HepG2 (cell line): ENCODE measurements at regions not wholly inside any gene's neighbourhood (a gene's known extent, or its start where the extent isn't known, plus 50 kb on each side); places are given as distances from the start of the nearest gene placed in this dataset.

Experiments used
- ATAC-seq: fragments of 200-7000 bp; cut with Tn5 transposase; 3 replicates; pipeline ENCODE4 v1.9.1; 2020; ENCODE audit warnings: mild to moderate bottlenecking, moderate library complexity
- BruUV-seq: library from RNA; stranded (reverse); fragments of 400-500 nt; replicated peaks from 2 replicates; lab custom pipeline; 2021; lab: Mats Ljungman, UMichigan
- CTCF ChIA-PET: fragments of 300-600 bp; formaldehyde crosslinking; extraction: SDS; loops from one replicate; lab custom pipeline; 2021; ENCODE audit warnings: low total read pairs, inconsistent platforms, low intra/inter-chr PET ratio; lab: Yijun Ruan, JAX
- POLR2A ChIA-PET: fragments of 350-600 bp; sonication (Branson Sonifier 250); formaldehyde crosslinking; loops from one replicate; lab custom pipeline; 2020; ENCODE audit warnings: antibody characterized with exemption, inconsistent platforms; lab: Yijun Ruan, JAX
- DNase-seq: peaks from one replicate; pipeline ENCODE4 v3.0.0-alpha.2; 2015; ENCODE audit warnings: low spot score
- FAIRE-seq: peaks from 3 replicates; lab custom pipeline; 2011; peaks lifted over from hg19 to GRCh38; lab: Jason Lieb, UNC
- H2AFZ ChIP-seq: one replicate; pipeline ENCODE4 v1.6.1; 2011; ENCODE audit warnings: low read length, inconsistent platforms
- H3K27ac ChIP-seq: fragments of 300-600 bp; 3 replicates; pipeline ENCODE4 v1.8.0; 2011; ENCODE audit warnings: mixed run types, mild to moderate bottlenecking, mixed read lengths, low read length, inconsistent platforms; ENCODE audit not compliant: insufficient read depth; ENCODE audit errors: extremely low read length
- H3K27me3 ChIP-seq, 2 experiments: fragments of 200-600 bp in 1 of 2; 2 replicates in 1 of 2; 3 replicates in 1 of 2; pipeline versions ENCODE4 v1.6.0 to v1.8.0; 2011; ENCODE audit warnings: low read length in 2 of 2, mild to moderate bottlenecking in 2 of 2, moderate library complexity in 2 of 2, inconsistent platforms in 1 of 2; ENCODE audit not compliant: insufficient read depth in 2 of 2, control insufficient read depth in 1 of 2
- H3K36me3 ChIP-seq, 2 experiments: fragments of 200-600 bp in 1 of 2; replicated peaks in 1 of 2; 2 replicates in 1 of 2; 3 replicates in 1 of 2; pipeline versions ENCODE4 v1.5.1 to v1.8.0; 2011; ENCODE audit warnings: low read length in 2 of 2, inconsistent platforms in 1 of 2; ENCODE audit not compliant: insufficient read depth in 2 of 2, control insufficient read depth in 1 of 2
- H3K4me1 ChIP-seq: 2 replicates; pipeline ENCODE4 v1.5.1; 2012; ENCODE audit warnings: low read length, inconsistent platforms; ENCODE audit not compliant: insufficient read depth
- H3K4me2 ChIP-seq: 2 replicates; pipeline ENCODE4 v1.6.0; 2011; ENCODE audit warnings: low read depth, low read length, inconsistent platforms
- H3K4me3 ChIP-seq, 3 experiments: fragments of 200-600 bp in 1 of 3; sonication (generic), shearing (Covaris generic) in 1 of 3; replicated peaks in 1 of 3; 2 replicates each; pipeline ENCODE4 v1.5.1; 2011 to 2016; ENCODE audit warnings: low read length in 3 of 3, inconsistent platforms in 2 of 3, low read depth in 2 of 3, mild to moderate bottlenecking in 2 of 3, control low read depth in 1 of 3, mixed read lengths in 1 of 3; ENCODE audit not compliant: insufficient read depth in 1 of 3
- H3K79me2 ChIP-seq: one replicate; pipeline ENCODE4 v1.6.1; 2011; ENCODE audit warnings: low read length, inconsistent platforms; ENCODE audit not compliant: insufficient read depth
- H3K9ac ChIP-seq: 2 replicates; pipeline ENCODE4 v1.6.0; 2011; ENCODE audit warnings: mild to moderate bottlenecking, low read depth, low read length, inconsistent platforms; ENCODE audit not compliant: insufficient read depth
- H3K9me3 ChIP-seq: 2 replicates; pipeline ENCODE4 v1.5.1; 2012; ENCODE audit warnings: mild to moderate bottlenecking, low read length
- H4K20me1 ChIP-seq: 2 replicates; pipeline ENCODE4 v1.6.0; 2011; ENCODE audit warnings: inconsistent platforms, mild to moderate bottlenecking, low read length, moderate library complexity; ENCODE audit not compliant: insufficient read depth
- BRCA1 ChIP-seq: sonication (generic); formaldehyde crosslinking; IDR thresholded peaks from 2 replicates; pipeline ENCODE4 v1.4.0; 2020; ENCODE audit warnings: missing genetic modification reagents
- FOXA1 ChIP-seq, 2 experiments: fragments of 450-650 bp in 1 of 2; sonication (generic) in 1 of 2; formaldehyde crosslinking in 1 of 2; IDR thresholded peaks; 2 replicates each; pipeline versions ENCODE4 v1.4.0 to v1.6.1; 2016 to 2020; ENCODE audit warnings: missing genetic modification reagents in 1 of 2
- NFE2L1 ChIP-seq: sonication (generic); formaldehyde crosslinking; IDR thresholded peaks from 2 replicates; pipeline ENCODE4 v1.4.0; 2020; ENCODE audit warnings: missing genetic modification reagents, mild to moderate bottlenecking, borderline replicate concordance
- PAWR ChIP-seq: sonication (generic); formaldehyde crosslinking; IDR thresholded peaks from 2 replicates; pipeline ENCODE4 v1.4.0; 2020; ENCODE audit warnings: missing genetic modification reagents, mild to moderate bottlenecking, borderline replicate concordance
- PAX8 ChIP-seq: sonication (generic); formaldehyde crosslinking; IDR thresholded peaks from 2 replicates; pipeline ENCODE4 v1.8.0; 2022; ENCODE audit warnings: mild to moderate bottlenecking, missing genetic modification reagents, borderline replicate concordance
- TBL1XR1 ChIP-seq: fragments of 150-350 bp; IDR thresholded peaks from 2 replicates; pipeline ENCODE4 v1.6.1; 2014; ENCODE audit warnings: borderline replicate concordance, low read length; ENCODE audit not compliant: partially characterized antibody
- U2AF1 ChIP-seq: fragments of 200-400 bp; formaldehyde crosslinking; optimal IDR thresholded peaks from 2 replicates; pipeline ENCODE3; 2017; ENCODE audit warnings: mild to moderate bottlenecking, low read depth, low read length
- ZBTB42 ChIP-seq: sonication (generic); formaldehyde crosslinking; IDR thresholded peaks from 2 replicates; pipeline ENCODE4 v1.5.0; 2020; ENCODE audit warnings: mild to moderate bottlenecking, missing genetic modification reagents
- ZNF235 ChIP-seq: sonication (generic); formaldehyde crosslinking; IDR thresholded peaks from 2 replicates; pipeline ENCODE4 v1.8.1; 2023; ENCODE audit warnings: mild to moderate bottlenecking, missing genetic modification reagents, borderline replicate concordance
- ZNF550 ChIP-seq: sonication (generic); formaldehyde crosslinking; IDR thresholded peaks from 2 replicates; pipeline ENCODE4 v1.4.0; 2020; ENCODE audit warnings: mild to moderate bottlenecking, missing genetic modification reagents, borderline replicate concordance
- ZNF564 ChIP-seq: sonication (generic); formaldehyde crosslinking; IDR thresholded peaks from 2 replicates; pipeline ENCODE4 v1.8.1; 2023; ENCODE audit warnings: mild to moderate bottlenecking, missing genetic modification reagents
- ZNF749 ChIP-seq: sonication (generic); formaldehyde crosslinking; IDR thresholded peaks from 2 replicates; pipeline ENCODE4 v1.8.0; 2022; ENCODE audit warnings: mild to moderate bottlenecking, missing genetic modification reagents, moderate library complexity, borderline replicate concordance
- ZNF775 ChIP-seq: sonication (generic); formaldehyde crosslinking; IDR thresholded peaks from 2 replicates; pipeline ENCODE4 v1.4.0; 2020; ENCODE audit warnings: missing genetic modification reagents, mild to moderate bottlenecking, moderate library complexity, borderline replicate concordance
- whole genome bisulfite sequencing: methylation state at CpG from one replicate; pipeline ENCODE4 v1.1.6; 2017; ENCODE audit warnings: low lambda C conversion rate; 5-methylcytosine and 5-hydroxymethylcytosine counted together
- in situ Hi-C: cut with HindIII; loops from 2 replicates; pipeline ENCODE4 v1.10.0; 2017; ENCODE audit warnings: low pct_unique_long_range_greater_than_20kb; ENCODE audit not compliant: extremely low pct_ligation_motif_present
- intact Hi-C: fragments of 100-400 bp; cut with micrococcal nuclease; formaldehyde crosslinking; loops from one replicate; pipeline ENCODE4 v1.10.0; 2022; ENCODE audit not compliant: unreplicated experiment
- TF ChIP-seq, protein P1 (sequence below), 2 experiments: sonication (generic) in 1 of 2; formaldehyde crosslinking in 1 of 2; IDR thresholded peaks; 2 replicates each; pipeline versions ENCODE4 v1.4.0 to v1.6.1; 2018 to 2020; ENCODE audit warnings: missing genetic modification reagents in 2 of 2, borderline replicate concordance in 1 of 2, low read depth in 1 of 2, mild to moderate bottlenecking in 1 of 2, missing biosample characterization in 1 of 2
- TF ChIP-seq, protein P2 (sequence below): sonication (generic); formaldehyde crosslinking; IDR thresholded peaks from 2 replicates; pipeline ENCODE4 v1.5.1; 2020; ENCODE audit warnings: missing genetic modification reagents, mild to moderate bottlenecking, borderline replicate concordance

DNA sequence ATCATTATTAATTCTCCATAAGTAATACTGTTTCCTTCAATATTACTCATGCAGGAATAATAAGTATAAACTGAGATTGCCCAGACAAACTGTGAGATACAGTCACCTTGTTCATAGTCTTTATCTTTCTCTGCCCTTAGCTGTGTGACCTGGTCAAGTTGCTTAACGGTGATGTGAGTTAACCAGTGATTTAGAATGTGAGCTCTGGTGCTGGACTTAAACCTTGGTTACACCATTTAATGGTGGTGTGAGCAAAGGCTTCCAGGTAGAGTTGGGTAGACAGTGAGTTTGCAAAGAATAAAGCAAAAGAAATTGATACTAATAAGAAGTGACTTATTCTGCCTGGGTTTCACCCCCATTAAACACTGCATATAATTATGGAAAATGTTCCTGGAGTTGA, 86.2 kb upstream of the DEFB112 start:
- intact Hi-C loops: no loop called here
- WGBS: 0% methylated on average over 1 of the region's 1 CpG
- ChIA-PET POLR2A (no interaction called here), CTCF (no interaction called here)
- TF ChIP-seq TBL1XR1 (no peak), BRCA1 (CRISPR knock-in tag) (no peak), NFE2L1 (CRISPR knock-in tag) (no peak), ZNF564 (CRISPR knock-in tag) (no peak), PAWR (CRISPR knock-in tag) (no peak), ZBTB42 (no peak), PAX8 (CRISPR knock-in tag) (no peak), ZNF550 (CRISPR knock-in tag) (no peak)
- no peaks in the 10 kb centered on the region for H3K9me3 ChIP-seq
- no peaks in the 10 kb centered on the region for H3K36me3 ChIP-seq
- no peak overlapping the region for H3K4me2 ChIP-seq
- H3K4me3 ChIP-seq: no peak overlapping the region
- H2AFZ ChIP-seq: no peak overlapping the region
- ATAC-seq (no peak), DNase-seq (no peak), FAIRE-seq (no peak)
- H3K4me1 ChIP-seq: peaks cover 5% of the 10 kb centered on the region; the same call in 1 of the 2 replicates
- H3K27me3 ChIP-seq: no peaks in the 10 kb centered on the region
- no TSS peak for BruUV-seq
- in situ Hi-C loops: loop anchor here (25.0 kb wide), 1 partner anchor 651 kb away; no protein-coding TSS in a partner anchor
- H3K27ac ChIP-seq: no peak overlapping the region
- H3K9ac ChIP-seq: no peak overlapping the region
- no peaks in the 10 kb centered on the region for H4K20me1 ChIP-seq
- no peaks in the 10 kb centered on the region for H3K79me2 ChIP-seq

DNA sequence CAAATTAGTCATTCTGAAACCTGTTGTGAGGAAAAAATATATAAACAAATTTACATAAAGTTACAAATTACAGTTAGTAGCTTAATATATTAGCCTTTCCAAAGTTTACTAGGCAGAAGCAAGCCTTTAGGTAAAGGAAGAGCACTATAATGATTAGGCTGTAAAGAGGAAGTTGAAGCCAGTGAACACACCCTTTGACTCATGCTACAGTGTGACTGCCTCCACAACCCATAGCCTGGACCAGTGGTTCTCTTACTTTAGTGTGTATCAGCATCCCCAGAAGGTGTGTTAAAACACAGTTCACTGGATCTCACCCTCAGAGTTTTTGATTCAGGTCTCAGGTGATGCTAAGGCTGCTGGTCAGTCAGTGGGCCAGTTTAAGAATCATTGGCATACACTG, 91.4 kb upstream of the DEFB112 start:
- no TSS peak for BruUV-seq
- Histone ChIP-seq H4K20me1 (no peaks in the 10 kb centered on the region), H3K36me3 (no peaks in the 10 kb centered on the region), H3K27me3 (no peaks in the 10 kb centered on the region), H3K79me2 (no peaks in the 10 kb centered on the region), H3K9me3 (no peaks in the 10 kb centered on the region), H3K4me1 (no peaks in the 10 kb centered on the region), H2AFZ (no peak overlapping the region), H3K9ac (no peak overlapping the region), H3K4me3 (no peak overlapping the region), H3K4me2 (no peak overlapping the region), H3K27ac (no peak overlapping the region)
- in situ Hi-C loops (loop anchor here (25.0 kb wide), 1 partner anchor 646 kb away; no protein-coding TSS in a partner anchor), intact Hi-C loops (no loop called here)
- DNase-seq (no peak), FAIRE-seq (no peak), ATAC-seq (no peak)
- ChIA-PET CTCF (no interaction called here), POLR2A (no interaction called here)
- TF ChIP-seq, protein P1, sequence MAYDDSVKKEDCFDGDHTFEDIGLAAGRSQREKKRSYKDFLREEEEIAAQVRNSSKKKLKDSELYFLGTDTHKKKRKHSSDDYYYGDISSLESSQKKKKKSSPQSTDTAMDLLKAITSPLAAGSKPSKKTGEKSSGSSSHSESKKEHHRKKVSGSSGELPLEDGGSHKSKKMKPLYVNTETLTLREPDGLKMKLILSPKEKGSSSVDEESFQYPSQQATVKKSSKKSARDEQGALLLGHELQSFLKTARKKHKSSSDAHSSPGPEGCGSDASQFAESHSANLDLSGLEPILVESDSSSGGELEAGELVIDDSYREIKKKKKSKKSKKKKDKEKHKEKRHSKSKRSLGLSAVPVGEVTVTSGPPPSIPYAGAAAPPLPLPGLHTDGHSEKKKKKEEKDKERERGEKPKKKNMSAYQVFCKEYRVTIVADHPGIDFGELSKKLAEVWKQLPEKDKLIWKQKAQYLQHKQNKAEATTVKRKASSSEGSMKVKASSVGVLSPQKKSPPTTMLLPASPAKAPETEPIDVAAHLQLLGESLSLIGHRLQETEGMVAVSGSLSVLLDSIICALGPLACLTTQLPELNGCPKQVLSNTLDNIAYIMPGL (CRISPR knock-in tag; IDR thresholded peaks at IDR 0.05; ENCODE audit: borderline replicate concordance in 1 of 2, low read depth in 1 of 2): no peak
- no peak for TF ChIP-seq ZNF775 (CRISPR knock-in tag)
- TF ChIP-seq U2AF1: no peak
- TF ChIP-seq, protein P2, sequence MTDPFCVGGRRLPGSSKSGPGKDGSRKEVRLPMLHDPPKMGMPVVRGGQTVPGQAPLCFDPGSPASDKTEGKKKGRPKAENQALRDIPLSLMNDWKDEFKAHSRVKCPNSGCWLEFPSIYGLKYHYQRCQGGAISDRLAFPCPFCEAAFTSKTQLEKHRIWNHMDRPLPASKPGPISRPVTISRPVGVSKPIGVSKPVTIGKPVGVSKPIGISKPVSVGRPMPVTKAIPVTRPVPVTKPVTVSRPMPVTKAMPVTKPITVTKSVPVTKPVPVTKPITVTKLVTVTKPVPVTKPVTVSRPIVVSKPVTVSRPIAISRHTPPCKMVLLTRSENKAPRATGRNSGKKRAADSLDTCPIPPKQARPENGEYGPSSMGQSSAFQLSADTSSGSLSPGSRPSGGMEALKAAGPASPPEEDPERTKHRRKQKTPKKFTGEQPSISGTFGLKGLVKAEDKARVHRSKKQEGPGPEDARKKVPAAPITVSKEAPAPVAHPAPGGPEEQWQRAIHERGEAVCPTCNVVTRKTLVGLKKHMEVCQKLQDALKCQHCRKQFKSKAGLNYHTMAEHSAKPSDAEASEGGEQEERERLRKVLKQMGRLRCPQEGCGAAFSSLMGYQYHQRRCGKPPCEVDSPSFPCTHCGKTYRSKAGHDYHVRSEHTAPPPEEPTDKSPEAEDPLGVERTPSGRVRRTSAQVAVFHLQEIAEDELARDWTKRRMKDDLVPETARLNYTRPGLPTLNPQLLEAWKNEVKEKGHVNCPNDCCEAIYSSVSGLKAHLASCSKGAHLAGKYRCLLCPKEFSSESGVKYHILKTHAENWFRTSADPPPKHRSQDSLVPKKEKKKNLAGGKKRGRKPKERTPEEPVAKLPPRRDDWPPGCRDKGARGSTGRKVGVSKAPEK: no peak
- TF ChIP-seq ZNF749 (CRISPR knock-in tag): no peak
- TF ChIP-seq FOXA1 (IDR thresholded peaks at IDR 0.05): no peak
- no peak for TF ChIP-seq FOXA1 (CRISPR knock-in tag; IDR thresholded peaks at IDR 0.05)
- no peak for TF ChIP-seq ZNF235 (CRISPR knock-in tag)
